HG02973 (cell line): ENCODE measurements at regions not wholly inside any gene's neighbourhood (a gene's known extent, or its start where the extent isn't known, plus 50 kb on each side); places are given as distances from the start of the nearest gene placed in this dataset.

Experiments used
- ATAC-seq: cut with Tn5 transposase; IDR thresholded peaks from one replicate; pipeline ENCODE4 v1.9.1; 2021; ENCODE audit warnings: moderate library complexity; ENCODE audit not compliant: unreplicated experiment

DNA sequence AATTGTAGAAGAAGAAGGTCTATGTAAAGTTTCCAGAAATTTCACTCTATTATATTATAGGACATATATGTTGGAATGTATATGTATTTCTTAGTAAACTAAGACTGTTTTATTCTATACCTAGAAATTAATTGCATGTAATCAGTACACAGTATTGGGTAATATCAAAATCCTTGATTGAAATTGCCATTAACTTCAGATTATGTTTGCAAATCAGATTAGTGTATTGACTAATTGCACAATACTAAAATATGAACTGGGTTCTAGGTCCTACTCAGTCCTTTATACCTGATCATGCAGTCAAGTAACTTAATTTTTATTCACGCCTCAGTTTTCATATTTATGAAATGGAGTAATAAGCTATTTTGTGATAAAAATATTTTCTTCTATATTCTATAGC, 950.3 kb upstream of the ADGRL3 start:
- no peak for ATAC-seq

DNA sequence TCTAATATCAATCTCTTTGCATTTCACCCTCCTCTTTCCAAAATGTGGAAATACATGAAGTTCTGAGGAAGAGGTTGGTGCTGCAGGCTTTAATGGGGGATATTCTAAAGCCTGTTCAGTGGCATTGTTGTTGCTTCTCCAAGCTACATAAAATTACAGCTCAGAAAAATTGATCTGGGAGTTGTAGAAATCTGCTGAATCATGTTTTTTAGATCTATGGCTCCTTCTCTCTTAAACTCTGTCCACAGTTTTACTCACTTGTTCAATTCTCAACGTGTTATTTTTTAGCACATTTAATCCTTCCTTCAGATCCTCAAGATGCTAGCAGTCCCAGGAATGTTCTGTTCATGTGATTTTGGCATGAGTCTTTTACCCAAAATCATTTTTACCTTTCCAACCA, 949.5 kb upstream of the ADGRL3 start:
- no peak for ATAC-seq

DNA sequence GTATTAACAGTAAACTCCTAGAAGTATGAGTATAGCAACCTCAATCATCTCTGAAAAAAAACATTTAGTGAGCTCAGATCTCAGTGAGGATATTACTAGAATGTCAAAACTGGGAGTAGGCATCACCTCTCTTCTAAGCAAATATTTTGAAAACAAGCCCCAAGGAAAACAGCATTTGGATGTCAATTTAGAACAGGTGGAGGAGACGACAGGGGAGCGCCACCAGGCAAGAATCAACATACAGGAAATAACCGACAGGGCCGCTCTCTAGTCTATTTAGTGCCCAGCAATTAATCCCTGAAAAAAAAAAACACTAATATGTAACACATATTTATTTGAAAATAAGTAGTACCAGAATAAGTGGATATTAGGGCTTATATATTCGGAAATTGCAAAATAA, 940.3 kb upstream of the ADGRL3 start:
- no peak for ATAC-seq

DNA sequence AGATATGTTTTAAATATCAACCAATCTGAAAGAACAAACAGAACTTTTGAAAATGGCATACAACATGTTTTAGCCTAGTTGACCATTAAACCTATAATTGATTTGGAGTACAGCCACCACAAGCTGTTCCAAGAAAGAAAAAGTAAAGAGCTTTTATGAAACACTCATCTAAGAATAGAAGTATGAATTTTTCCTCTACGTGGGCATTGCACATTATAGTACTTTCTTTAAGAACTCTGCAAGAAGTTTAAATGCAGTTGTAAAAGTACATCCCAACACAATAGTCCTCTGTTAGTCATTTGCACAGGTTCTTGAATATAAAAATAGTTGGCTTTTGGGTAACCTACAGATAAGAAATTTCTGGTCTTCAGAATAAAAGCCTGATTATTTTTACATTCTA, 933.6 kb upstream of the ADGRL3 start:
- ATAC-seq: no peak

DNA sequence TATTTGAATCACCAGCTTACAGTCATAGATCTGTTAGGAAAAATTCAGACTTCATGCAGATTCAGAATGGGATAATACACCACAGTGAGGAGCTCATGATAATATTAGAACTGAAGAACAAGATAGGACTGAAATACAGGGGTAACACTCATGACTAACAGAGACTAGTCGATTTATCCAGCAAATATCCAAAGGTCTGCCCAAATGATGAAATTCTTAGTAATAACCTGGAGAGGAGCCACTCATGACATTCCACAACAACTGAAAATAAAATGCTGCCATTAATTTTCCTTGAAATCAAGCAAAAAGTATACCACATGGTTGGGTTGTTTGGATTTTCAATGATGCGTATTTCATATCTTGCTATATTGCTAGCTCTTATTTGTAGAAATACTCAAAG, 903.7 kb upstream of the ADGRL3 start:
- ATAC-seq: no peak

DNA sequence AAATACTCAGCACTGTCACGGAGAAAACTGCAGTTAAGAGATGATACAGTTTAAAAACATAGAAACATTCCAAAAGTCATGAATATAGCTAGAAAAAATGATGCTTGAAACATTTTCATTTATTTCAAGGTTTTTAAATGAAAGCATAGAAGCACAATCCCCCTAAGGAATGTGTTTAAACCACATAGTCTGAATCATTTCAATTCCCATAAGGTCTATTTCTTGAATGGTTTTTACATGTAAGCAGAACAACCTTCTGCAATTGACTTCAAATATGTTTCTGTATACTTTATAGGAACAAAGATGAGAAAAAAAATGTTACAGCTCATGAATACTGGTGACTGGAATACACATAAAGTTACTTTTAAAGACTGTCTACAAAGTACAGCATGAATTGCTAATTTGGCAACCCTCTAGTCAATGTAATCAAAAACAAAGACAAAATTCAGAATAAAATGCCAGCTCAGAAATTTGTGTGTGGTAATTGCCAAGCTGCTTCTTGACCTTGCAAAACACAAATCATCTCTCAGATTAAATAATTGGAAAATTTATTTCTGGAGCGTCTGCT, 886.4 kb upstream of the ADGRL3 start:
- no peak for ATAC-seq

DNA sequence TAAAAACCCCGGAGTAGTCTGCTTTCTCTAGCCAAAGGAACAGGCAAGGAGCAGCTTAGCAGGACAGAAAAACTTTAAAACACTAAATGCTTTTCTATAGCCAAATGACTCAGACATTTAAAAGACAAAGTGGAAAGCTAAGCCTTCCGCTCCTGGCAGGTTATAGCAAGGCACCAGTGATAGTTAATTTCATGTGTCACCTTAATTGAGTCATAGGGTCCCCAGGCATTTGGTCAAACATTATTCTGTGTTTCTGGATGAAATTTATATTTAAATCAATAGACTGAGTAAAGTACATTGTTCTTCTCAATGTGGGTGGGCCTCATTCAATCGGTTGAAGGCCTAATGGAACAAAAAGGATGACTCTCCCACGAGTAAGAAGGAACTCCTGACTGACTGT, 885.7 kb upstream of the ADGRL3 start:
- ATAC-seq: no peak

DNA sequence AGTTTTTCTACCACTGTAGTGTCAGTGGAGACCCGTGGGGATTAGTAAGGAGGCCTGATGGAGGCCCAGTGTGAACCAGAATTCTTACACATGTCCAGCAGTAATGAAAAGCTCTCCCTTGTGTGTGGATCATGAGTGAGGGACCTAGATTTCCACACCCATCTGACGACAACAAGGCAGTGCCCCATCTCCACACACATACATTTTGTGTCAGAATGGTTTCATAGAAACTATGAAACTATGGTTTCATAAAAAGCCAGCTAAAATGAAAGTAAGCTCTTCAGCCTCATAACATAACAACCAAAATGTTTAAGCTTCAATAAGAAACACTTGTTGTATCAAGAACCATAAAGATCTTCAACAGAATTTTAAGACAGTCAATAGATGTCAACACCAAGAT, 884.5 kb upstream of the ADGRL3 start:
- no peak for ATAC-seq

DNA sequence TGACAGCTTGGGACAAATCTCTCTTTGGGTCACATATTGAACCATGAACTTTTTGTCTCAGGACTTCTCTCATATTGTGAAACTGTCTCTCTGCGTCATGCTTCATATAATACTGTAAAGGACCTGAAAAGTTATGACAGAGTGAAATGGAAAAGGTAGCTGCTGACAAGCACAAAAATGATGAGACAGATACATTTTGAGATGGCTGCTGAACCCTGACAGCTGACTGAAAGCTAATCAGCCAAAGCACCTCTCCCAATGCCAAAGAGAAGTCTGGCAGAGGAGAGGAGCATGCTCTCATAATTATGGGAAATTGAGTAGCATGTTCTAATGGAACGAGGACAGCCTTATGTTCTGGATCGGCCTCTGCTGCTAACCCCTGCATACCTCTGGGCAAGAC, 873.4 kb upstream of the ADGRL3 start:
- no peak for ATAC-seq

DNA sequence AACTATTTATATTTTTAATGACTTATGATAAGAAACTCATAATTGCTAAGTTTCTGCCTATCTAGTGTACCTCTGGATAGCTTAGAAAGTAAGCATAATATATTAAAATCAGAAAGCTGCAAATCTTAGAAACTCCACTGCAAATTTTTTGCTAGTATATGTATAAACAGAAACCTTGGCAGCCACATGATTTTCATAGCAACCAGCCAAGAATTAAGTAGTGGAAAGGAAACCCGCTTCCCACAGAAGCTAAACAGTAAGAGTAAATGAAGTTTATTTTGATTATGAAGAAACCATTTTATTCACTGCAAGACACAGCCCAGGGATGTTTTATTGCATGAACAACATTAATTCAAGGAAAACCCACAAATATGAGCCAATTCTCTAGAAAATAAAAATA, 872.5 kb upstream of the ADGRL3 start:
- ATAC-seq: no peak

DNA sequence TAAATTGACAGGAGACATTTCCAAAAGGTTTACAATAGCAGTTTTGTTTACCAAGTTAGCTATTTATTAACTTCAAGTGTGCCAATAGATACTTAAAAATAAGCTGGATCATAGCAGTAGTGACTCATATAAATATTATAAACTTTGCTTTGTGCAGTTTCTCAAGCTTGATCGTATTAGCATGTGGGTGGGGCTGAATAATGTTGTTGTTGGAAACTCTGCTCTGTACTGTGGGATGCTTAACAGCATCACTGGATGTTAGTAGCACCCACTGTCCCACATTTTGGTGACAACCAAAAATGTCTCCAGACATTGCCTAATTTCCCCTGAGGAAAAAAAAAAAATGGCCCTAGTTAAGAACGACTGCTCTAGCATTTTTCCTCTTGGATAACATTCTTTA, 855.2 kb upstream of the ADGRL3 start:
- no peak for ATAC-seq

DNA sequence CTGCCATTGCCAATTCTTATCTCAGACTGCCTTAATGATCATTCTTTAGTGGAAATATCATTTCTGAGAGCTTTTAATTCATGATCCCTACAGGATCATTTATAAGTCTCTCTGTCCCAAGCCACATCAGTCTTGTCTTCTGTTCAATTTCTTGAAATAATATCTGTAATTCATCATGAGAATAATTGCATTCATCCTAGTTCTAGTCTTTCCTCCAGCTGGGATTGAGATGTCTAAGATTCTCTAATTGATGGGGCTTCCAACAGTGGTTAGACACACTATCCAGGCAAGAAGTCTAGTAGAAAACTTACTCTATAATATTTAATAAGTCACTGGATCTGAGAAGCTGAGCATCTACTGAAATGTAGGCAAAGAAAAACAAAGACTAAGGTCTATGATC, 854.7 kb upstream of the ADGRL3 start:
- no peak for ATAC-seq

DNA sequence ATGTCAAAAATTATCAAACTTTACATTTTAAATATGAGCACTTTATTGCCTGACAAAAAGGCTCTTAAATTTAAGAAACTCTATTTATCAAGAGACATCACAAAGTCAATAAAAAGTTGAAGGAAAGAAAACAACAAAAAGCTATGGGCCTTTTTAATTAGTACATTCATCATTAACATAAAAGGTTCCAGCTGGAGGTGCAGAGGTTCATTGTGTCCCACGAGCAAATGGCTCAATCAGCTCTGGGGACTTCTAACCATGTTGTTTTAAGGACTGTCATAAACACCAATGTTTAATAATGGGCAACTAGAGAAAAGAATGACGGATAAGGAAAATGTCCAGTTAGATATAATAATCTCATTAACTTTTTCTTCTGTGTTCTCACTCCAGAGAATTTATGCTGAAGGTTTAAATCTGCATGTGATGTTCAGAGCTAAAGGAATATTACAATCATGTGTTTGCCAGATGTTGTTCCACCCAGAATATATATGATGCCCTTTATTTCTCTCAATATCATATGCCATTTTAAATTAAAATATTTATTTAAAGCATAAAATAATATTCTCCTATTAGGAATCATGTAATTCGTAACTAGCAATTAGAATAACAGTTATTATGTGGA, 840.3 kb upstream of the ADGRL3 start:
- ATAC-seq: no peak

DNA sequence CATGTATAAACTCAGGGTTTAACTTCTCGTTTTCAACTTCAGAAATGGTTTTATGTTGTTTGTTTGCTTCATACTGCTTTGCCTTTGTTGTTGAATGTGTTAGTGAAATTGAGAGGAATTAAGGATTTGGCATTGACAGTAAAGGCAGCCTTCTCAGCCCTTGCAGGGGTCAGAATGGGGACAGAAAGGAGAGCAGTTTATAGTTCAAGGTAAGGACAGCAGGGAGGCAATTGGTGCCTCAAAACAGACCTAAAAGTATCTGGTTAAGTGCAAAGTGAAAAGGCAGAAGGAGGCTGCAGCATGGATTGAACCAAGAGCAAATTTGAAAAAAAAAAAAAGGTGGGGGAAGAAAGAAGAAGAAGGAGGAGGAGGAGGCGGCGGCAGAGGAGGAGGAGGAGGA, 835.0 kb upstream of the ADGRL3 start:
- no peak for ATAC-seq

DNA sequence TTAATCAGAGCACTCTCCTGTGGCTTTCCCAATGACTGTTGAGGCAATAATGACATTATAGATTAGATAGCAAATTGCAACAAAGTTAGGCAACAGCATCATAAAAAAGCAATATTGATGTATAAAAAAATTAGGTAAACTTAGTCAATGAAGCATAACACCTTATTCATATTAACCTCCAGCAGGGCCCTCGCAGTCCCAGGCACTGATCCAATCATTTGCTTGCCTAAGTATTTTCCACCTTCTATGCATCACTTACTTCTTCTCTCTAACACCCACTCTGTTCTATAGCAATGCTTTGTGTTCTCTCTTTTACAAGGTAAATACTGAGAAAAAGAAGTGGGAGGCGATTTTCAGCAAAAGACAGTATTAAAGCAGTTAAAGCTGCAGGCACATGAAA, 833.5 kb upstream of the ADGRL3 start:
- no peak for ATAC-seq

DNA sequence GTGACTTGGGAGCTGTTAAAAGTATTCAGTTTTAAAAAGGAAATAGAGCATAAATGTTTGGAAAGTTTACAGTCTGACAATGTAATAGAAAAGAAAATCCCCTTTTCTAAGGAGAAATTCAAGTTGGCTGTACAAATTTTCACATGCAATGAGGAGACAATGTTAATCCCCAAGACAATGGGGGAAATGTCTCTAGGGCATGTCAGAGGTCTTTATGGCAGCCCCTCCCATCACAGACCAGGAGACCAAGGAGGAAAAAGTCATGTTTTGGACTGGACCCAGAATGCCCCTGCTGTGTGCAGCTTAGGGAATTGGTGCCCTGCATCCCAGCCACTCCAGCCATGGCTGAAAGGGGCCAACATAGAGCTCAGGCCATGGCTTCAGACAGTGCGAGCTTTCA, 831.1 kb upstream of the ADGRL3 start:
- no peak for ATAC-seq

DNA sequence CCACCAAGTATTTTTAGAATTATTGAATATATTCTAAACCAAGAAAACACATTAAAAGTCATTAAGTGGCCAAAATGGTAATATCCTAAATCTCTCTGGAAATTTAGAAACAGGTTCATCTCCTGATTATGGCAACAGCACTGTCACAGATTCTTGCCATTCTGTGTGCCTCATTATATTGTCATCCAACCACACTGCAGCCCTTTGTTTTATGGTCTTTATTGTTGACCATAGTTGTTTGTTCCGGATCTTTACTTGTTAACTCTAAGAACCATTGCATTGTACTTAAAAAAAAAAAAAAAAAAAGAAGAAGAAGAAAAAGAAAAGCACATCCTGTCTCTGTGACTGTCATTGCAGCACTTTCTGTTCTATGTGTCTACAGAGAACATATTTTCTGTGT, 822.1 kb upstream of the ADGRL3 start:
- no peak for ATAC-seq

DNA sequence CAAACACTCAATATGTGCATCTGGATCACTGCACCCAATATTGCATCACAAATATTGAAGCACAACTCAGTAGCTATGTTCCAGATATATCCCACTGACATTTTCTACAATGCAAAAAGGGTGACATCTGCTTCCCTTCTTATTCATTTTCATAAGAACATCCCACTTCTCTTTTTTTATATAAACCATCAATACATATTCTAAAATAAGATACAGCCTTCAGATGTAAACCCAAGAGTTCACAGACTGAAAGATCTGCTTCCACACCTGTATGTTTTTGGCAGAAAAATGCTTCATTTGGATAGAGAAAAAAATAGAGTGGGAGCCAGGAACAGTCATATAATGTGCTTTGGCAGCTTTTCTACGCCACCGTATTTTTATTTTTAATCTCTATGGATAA, 815.6 kb upstream of the ADGRL3 start:
- no peak for ATAC-seq

DNA sequence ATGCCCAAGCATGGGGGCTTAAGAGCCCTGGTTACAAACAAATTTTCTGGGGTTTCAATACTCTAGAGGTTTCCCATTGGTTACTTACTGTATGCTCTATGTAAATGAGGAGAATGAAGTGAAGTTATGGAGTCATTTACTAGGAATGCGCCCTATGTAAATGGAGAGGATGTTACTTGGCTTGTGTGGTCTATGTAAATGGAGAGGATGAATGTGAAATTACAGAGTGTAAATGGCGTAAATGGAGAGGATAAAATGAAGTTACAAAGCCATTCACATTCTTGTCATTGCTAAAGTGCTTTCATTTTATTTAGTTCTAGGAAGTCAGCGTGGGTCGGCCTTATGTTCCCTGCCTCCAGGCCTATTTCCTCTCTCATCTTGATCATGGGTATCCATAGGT, 810.5 kb upstream of the ADGRL3 start:
- ATAC-seq: no peak

DNA sequence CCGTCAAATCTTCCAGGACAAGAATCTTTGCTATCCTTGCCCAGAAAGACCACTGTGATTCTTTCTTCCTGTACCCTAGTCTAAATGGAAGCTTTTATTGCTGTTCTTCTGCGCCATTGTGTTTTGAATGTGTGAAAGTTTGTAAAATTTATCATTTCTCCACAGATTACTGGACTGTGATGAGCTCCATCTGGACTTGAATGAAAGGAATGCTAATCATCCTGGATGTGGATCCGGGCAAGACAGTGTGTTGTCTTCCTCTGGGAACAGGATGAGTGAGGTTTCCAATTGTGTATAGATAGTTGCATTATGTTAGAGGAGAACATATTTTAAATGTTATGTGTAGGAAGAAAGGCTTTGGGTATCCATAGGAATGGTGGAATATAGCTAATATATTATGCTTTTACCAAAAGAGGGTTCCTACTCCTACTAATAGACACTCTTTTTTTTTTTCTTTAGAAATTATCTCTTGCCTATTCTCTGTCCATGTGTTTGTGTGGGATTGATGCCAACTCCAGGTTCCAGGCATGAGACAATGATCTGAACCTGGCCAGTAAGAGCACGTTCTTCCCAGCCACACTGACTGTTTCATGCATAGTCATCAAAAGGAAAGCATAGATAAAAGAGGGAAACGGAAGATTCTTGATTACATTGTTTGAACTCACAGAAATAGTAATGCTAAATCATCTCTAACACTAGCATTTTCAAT, 803.6 kb upstream of the ADGRL3 start:
- no peak for ATAC-seq

DNA sequence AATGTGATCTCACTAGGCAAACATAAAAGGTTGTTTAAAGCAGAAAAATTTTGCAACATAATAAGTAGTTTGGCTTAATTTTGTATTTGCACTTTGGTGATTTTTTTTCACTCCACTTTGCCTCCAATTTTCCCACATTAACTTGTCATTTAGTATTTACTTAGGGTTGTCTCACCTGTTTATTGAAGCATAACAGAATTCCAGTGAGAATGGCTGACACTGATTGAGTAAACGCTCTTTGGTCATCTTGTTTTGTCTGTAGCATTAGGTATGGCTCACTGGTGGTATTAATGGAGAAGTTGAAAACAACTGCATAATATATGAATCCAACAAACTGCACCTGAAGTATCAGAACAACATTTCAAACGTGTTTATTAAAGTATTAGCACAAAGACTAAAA, 799.5 kb upstream of the ADGRL3 start:
- no peak for ATAC-seq

DNA sequence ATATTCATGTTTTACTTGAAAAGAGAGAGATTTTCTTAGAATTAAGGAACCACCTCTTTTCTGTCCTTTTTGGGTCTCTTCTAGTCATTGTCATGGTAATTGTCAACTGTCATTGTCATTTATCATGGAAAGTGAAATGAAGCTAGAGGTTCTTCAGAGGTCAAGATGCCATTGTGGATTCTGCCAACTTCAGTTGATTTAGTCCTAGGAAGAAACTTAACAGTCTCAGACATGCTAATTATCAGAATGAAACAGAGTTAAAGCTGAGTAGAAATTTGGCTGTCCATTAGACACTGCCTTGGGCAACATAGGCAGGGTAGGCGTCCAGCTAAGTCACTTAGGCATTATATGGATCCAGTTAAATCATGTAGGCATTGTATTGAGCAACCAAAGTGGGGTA, 796.1 kb upstream of the ADGRL3 start:
- no peak for ATAC-seq

DNA sequence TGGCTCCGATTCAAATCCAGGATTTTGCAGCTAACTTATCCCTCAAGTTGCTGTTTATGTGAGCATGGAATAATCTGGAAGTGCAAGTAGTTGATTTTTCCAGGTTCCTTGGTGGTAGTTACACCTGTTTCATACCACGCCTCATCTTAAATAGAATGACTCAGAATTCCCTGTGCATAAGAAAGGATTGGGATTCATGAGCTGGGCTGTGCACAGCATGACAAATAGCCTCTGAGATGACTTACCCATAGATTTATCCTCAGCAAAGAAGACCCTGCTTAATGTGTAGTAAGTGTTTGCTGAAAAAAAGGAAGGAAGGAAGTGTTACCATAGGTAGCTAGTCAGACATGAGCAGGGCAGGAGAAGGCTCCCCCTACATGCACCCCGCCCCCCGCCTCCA, 777.7 kb upstream of the ADGRL3 start:
- ATAC-seq: no peak
